ENCODE measurements at regions not wholly inside any gene's neighbourhood (a gene's known extent, or its start where the extent isn't known, plus 50 kb on each side); places are given as distances from the start of the nearest gene placed in this dataset.

GRCh38 chr5:69000949-69001348 lies 92.9 kb upstream of the SLC30A5 start:
- ATAC-seq (no peak), DNase-seq (no peak)
- no peaks in the 10 kb centered on the region for H3K4me1 ChIP-seq (ENCODE audit: control insufficient read depth, insufficient read depth, low read length)
- H3K9me3 Mint-ChIP-seq = no peaks in the 10 kb centered on the region
- no CpG with 5 or more reads among the region's 2 CpGs for WGBS (ENCODE audit: insufficient coverage)
- no peak for TF ChIP-seq CTCF (IDR thresholded peaks at IDR 0.05)
- no peaks in the 10 kb centered on the region for H3K27me3 ChIP-seq (ENCODE audit: control insufficient read depth, insufficient read depth, low read length)
- no peak overlapping the region for H3K4me3 Mint-ChIP-seq
- H3K4me3 ChIP-seq (ENCODE audit: low read length) = no peak overlapping the region
- no peaks in the 10 kb centered on the region for H3K4me1 Mint-ChIP-seq
- H3K36me3 ChIP-seq (ENCODE audit: control insufficient read depth, insufficient read depth, low read length) = no peaks in the 10 kb centered on the region
- intact Hi-C loops (cut with micrococcal nuclease) = loop anchor here (10.0 kb wide), 1 partner anchor 1846 kb away; no protein-coding TSS in a partner anchor
- H3K27ac ChIP-seq (ENCODE audit: low read length) = no peak overlapping the region
- H3K9me3 ChIP-seq (ENCODE audit: control insufficient read depth, insufficient read depth, low read length) = no peaks in the 10 kb centered on the region
- H3K27ac Mint-ChIP-seq = no peak overlapping the region
- peaks cover 2 to 20% of the 10 kb centered on the region in 2 donors for H3K27me3 Mint-ChIP-seq (ENCODE audit: low read depth in 2 of 2)
- H3K36me3 Mint-ChIP-seq = no peaks in the 10 kb centered on the region

GRCh38 chr5:69001627-69002026 lies 92.2 kb upstream of the SLC30A5 start:
- Histone ChIP-seq H3K36me3 (ENCODE audit: control insufficient read depth, insufficient read depth, low read length) (no peaks in the 10 kb centered on the region), H3K4me1 (ENCODE audit: control insufficient read depth, insufficient read depth, low read length) (no peaks in the 10 kb centered on the region), H3K27me3 (ENCODE audit: control insufficient read depth, insufficient read depth, low read length) (no peaks in the 10 kb centered on the region), H3K4me3 (ENCODE audit: low read length) (no peak overlapping the region), H3K27ac (ENCODE audit: low read length) (no peak overlapping the region), H3K9me3 (ENCODE audit: control insufficient read depth, insufficient read depth, low read length) (no peaks in the 10 kb centered on the region)
- intact Hi-C loops (cut with micrococcal nuclease) = loop anchor here (10.0 kb wide), 1 partner anchor 1847 kb away; no protein-coding TSS in a partner anchor
- Mint-ChIP-seq H3K9me3 (no peaks in the 10 kb centered on the region), H3K36me3 (no peaks in the 10 kb centered on the region), H3K27me3 (ENCODE audit: low read depth in 2 of 2) (peaks cover 5 to 25% of the 10 kb centered on the region in 2 donors), H3K4me3 (no peak overlapping the region), H3K27ac (no peak overlapping the region), H3K4me1 (no peaks in the 10 kb centered on the region)
- DNase-seq (no peak), ATAC-seq (no peak)
- no peak for TF ChIP-seq CTCF (IDR thresholded peaks at IDR 0.05)
- 88% methylated on average over 4 of the region's 4 CpGs for WGBS (ENCODE audit: insufficient coverage)

- Histone ChIP-seq H3K36me3 (ENCODE audit: control insufficient read depth, insufficient read depth, low read length) (no peaks in the 10 kb centered on the region), H3K9me3 (ENCODE audit: control insufficient read depth, insufficient read depth, low read length) (no peaks in the 10 kb centered on the region), H3K4me1 (ENCODE audit: control insufficient read depth, insufficient read depth, low read length) (no peaks in the 10 kb centered on the region), H3K27ac (ENCODE audit: low read length) (no peak overlapping the region), H3K27me3 (ENCODE audit: control insufficient read depth, insufficient read depth, low read length) (no peaks in the 10 kb centered on the region), H3K4me3 (ENCODE audit: low read length) (no peak overlapping the region)
- DNase-seq (no peak), ATAC-seq (no peak)
- no peak overlapping the region for H3K4me3 Mint-ChIP-seq
- 86% methylated on average over 3 of the region's 3 CpGs for WGBS (ENCODE audit: insufficient coverage)
- intact Hi-C loops (cut with micrococcal nuclease) = loop anchor here (10.0 kb wide), 1 partner anchor 1849 kb away; no protein-coding TSS in a partner anchor
- H3K9me3 Mint-ChIP-seq = no peaks in the 10 kb centered on the region
- no peaks in the 10 kb centered on the region for H3K36me3 Mint-ChIP-seq
- no peaks in the 10 kb centered on the region for H3K4me1 Mint-ChIP-seq
- no peak overlapping the region for H3K27ac Mint-ChIP-seq
- H3K27me3 Mint-ChIP-seq (ENCODE audit: low read depth in 2 of 2) = peaks cover 14 to 38% of the 10 kb centered on the region in 2 donors
- TF ChIP-seq CTCF (IDR thresholded peaks at IDR 0.05) = no peak
Measured at GRCh38 chr5:69004127-69004526, 89.7 kb upstream of the SLC30A5 start.

GRCh38 chr5:69004676-69005075 lies 89.1 kb upstream of the SLC30A5 start:
- Mint-ChIP-seq H3K36me3 (no peaks in the 10 kb centered on the region), H3K27ac (no peak overlapping the region), H3K4me3 (no peak overlapping the region), H3K9me3 (no peaks in the 10 kb centered on the region), H3K4me1 (no peaks in the 10 kb centered on the region), H3K27me3 (ENCODE audit: low read depth in 2 of 2) (peaks cover 14 to 44% of the 10 kb centered on the region in 2 donors)
- Histone ChIP-seq H3K27ac (ENCODE audit: low read length) (no peak overlapping the region), H3K27me3 (ENCODE audit: control insufficient read depth, insufficient read depth, low read length) (no peaks in the 10 kb centered on the region), H3K4me3 (ENCODE audit: low read length) (no peak overlapping the region), H3K9me3 (ENCODE audit: control insufficient read depth, insufficient read depth, low read length) (no peaks in the 10 kb centered on the region), H3K4me1 (ENCODE audit: control insufficient read depth, insufficient read depth, low read length) (no peaks in the 10 kb centered on the region), H3K36me3 (ENCODE audit: control insufficient read depth, insufficient read depth, low read length) (no peaks in the 10 kb centered on the region)
- no peak for DNase-seq
- no peak for ATAC-seq
- intact Hi-C loops (cut with micrococcal nuclease) = loop anchor here (5.0 to 10.0 kb wide), 2 partner anchors 1757 to 1850 kb away; no protein-coding TSS in a partner anchor
- TF ChIP-seq CTCF (IDR thresholded peaks at IDR 0.05) = no peak
- WGBS (ENCODE audit: insufficient coverage) = 90% methylated on average over 3 of the region's 3 CpGs
